ENCODE measurements at regions not wholly inside any gene's neighbourhood (a gene's known extent, or its start where the extent isn't known, plus 50 kb on each side); places are given as distances from the start of the nearest gene placed in this dataset.

DNA sequence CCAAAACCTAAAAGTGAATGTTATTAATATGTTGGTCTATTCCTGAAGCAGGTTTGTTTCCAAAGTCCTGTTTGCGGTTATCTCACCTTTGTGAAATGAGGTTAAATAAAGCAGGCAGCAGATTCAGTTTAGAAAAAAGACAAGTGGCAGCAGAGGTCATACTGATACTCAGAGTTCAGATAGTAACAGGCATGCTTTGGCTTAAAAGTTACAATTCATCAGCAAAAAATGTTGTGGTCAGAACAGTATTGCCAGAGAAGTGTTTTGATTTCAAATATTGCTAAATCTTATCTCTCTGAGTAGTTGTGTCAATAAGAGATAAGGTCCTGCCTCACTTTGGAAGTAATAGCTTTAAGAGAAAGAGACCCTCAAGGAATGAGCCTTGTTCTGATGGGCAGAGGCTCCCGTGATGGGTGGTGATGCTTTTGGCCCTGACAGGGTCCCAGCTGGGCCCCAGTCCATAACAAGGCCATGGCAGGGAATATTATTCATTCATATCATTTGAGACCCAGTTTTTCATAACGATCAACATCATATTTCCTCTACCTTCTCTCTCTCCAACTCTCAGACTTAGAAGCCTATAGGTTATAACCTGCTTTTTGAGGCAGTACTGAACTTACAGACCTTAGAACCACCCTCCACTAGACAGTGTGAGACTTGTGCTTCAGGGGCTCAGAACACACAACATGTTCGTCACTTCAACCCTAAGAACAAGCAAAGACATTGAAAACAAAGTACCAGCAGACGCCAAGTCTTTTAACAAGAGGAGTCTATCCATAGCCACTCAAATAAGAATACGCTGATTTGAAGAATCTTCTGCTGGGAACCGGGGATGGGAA lies 58.5 kb upstream of the AHR start:
- CTCF ChIA-PET = no interaction called here
- DNase-seq (ENCODE audit: low read depth, low spot score) = peak; percentile 7
- POLR2A ChIA-PET = no interaction called here

DNA sequence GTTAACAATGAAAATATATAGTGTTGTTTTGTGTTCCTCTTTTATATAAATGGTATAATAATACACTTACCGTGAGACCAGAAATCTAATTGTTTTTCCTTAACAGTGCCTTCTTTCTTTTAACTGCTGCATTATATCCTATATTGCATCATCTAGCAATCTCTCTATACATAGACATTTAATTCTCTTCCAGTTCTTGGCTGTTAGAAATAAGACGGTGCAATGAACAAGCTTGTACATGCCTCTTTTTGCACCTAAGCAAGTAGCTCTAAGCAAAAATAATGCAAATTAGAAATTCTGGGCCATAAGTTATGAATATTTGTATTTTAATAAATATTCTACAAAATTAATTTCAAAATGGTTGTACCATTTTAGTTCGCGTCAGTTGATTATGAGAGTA lies 55.9 kb upstream of the AHR start:
- Histone ChIP-seq H3K4me2 (ENCODE audit: low read length) (no peak overlapping the region), H3K4me3 (replicated peaks in 1 of 2; ENCODE audit: low read depth in 1 of 2, low read length in 2 of 2) (no peak overlapping the region), H2AFZ (ENCODE audit: low read depth, low read length, poor library complexity, severe bottlenecking) (no peak overlapping the region), H3K9me3 (ENCODE audit: control insufficient read depth in 1 of 2, insufficient read depth in 1 of 2, low read depth in 1 of 2, low read length in 2 of 2) (no peaks in the 10 kb centered on the region), H3K9ac (ENCODE audit: low read length) (no peak overlapping the region), H3K79me2 (ENCODE audit: insufficient read depth, low read length) (no peaks in the 10 kb centered on the region), H3K27me3 (ENCODE audit: insufficient read depth, low read length) (no peaks in the 10 kb centered on the region), H3K27ac (ENCODE audit: low read depth, low read length) (no peak overlapping the region), H4K20me1 (ENCODE audit: insufficient read depth) (no peaks in the 10 kb centered on the region), H3K4me1 (ENCODE audit: control insufficient read depth in 1 of 2, insufficient read depth in 2 of 2, low read length in 2 of 2) (peaks cover 8 to 11% of the 10 kb centered on the region in 2 experiments; a peak in 3 of 4 replicates), H3K9me2 (ENCODE audit: insufficient read depth) (no peaks in the 10 kb centered on the region), H3K36me3 (ENCODE audit: control insufficient read depth in 1 of 2, insufficient read depth in 2 of 2, low read length in 2 of 2) (no peaks in the 10 kb centered on the region)
- no TSS peak for BruUV-seq (replicated peaks)
- ATAC-seq (no peak), DNase-seq (ENCODE audit: low read depth, low spot score) (no peak)
- intact Hi-C loops (cut with micrococcal nuclease) = no loop called here
- ChIA-PET CTCF (no interaction called here), RAD21 (ENCODE audit: low non-redundant PET in 1 of 2, low total read pairs in 2 of 2, uncharacterized antibody in 2 of 2, unreplicated experiment in 2 of 2) (no interaction called here), POLR2A (no interaction called here)
- TF ChIP-seq SRF (IDR thresholded peaks at IDR 0.05; ENCODE audit: low read depth) (no peak), EZH2 (IDR thresholded peaks at IDR 0.05) (no peak), JUND (IDR thresholded peaks at IDR 0.05) (no peak), MAX (IDR thresholded peaks at IDR 0.05) (no peak), SIN3A (IDR thresholded peaks at IDR 0.05; ENCODE audit: low read depth) (no peak), CEBPB (IDR thresholded peaks at IDR 0.05; ENCODE audit: low read depth) (no peak), REST (IDR thresholded peaks at IDR 0.05; ENCODE audit: low read depth) (no peak), EZH2phosphoT487 (IDR thresholded peaks at IDR 0.05; ENCODE audit: borderline replicate concordance) (no peak), YY1 (IDR thresholded peaks at IDR 0.05; ENCODE audit: extremely low read depth, insufficient replicate concordance, low read depth, low read length) (no peak), CBX3 (IDR thresholded peaks at IDR 0.05; ENCODE audit: low read depth) (no peak), POLR2A (IDR thresholded peaks at IDR 0.05; ENCODE audit: borderline replicate concordance, extremely low read depth, insufficient read depth, insufficient read length) (no peak), TCF7L2 (IDR thresholded peaks at IDR 0.05; ENCODE audit: borderline replicate concordance, extremely low read depth, insufficient read depth, insufficient read length) (no peak)

More for the DNA sequence above, 58.5 kb upstream of the AHR start:
- no peak overlapping the region for H3K9ac ChIP-seq (ENCODE audit: low read length)
- TF ChIP-seq EZH2 (IDR thresholded peaks at IDR 0.05) = no peak
- no peak for TF ChIP-seq SP1 (IDR thresholded peaks at IDR 0.05; ENCODE audit: low read depth)
- TF ChIP-seq RAD21 (IDR thresholded peaks at IDR 0.05; ENCODE audit: low read depth) = no peak
- TF ChIP-seq, protein P1, sequence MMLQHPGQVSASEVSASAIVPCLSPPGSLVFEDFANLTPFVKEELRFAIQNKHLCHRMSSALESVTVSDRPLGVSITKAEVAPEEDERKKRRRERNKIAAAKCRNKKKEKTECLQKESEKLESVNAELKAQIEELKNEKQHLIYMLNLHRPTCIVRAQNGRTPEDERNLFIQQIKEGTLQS (IDR thresholded peaks at IDR 0.05) = no peak
- no peak for TF ChIP-seq ZFX (IDR thresholded peaks at IDR 0.05)
- TF ChIP-seq MAX (IDR thresholded peaks at IDR 0.05) = no peak
- no peak for TF ChIP-seq FOSL1 (IDR thresholded peaks at IDR 0.05; ENCODE audit: low read depth)
- no peak for TF ChIP-seq POLR2AphosphoS5 (IDR thresholded peaks at IDR 0.05; ENCODE audit: low read depth, low read length)
- TF ChIP-seq JUND (IDR thresholded peaks at IDR 0.05) = 0 out of 2 replicates have a peak, but pooled peaks have one; percentile 16
- TF ChIP-seq EGR1 (IDR thresholded peaks at IDR 0.05; ENCODE audit: low read depth) = no peak
- 0 out of 2 replicates have a peak, but pooled peaks have one; percentile 35 for TF ChIP-seq CEBPB (IDR thresholded peaks at IDR 0.05; ENCODE audit: low read depth)
- H3K27me3 ChIP-seq (ENCODE audit: insufficient read depth, low read length) = no peaks in the 10 kb centered on the region
- ATAC-seq = peak; percentile 57
- H3K9me3 ChIP-seq (ENCODE audit: control insufficient read depth in 1 of 2, insufficient read depth in 1 of 2, low read depth in 1 of 2, low read length in 2 of 2) = no peaks in the 10 kb centered on the region
- H3K9me2 ChIP-seq (ENCODE audit: insufficient read depth) = no peaks in the 10 kb centered on the region
- intact Hi-C loops (cut with micrococcal nuclease) = no loop called here
- BruUV-seq (replicated peaks) = no TSS peak
- RAD21 ChIA-PET (ENCODE audit: low non-redundant PET in 1 of 2, low total read pairs in 2 of 2, uncharacterized antibody in 2 of 2, unreplicated experiment in 2 of 2) = no interaction called here
- no peaks in the 10 kb centered on the region for H4K20me1 ChIP-seq (ENCODE audit: insufficient read depth)
- peak overlapping the region; percentile 58 for H2AFZ ChIP-seq (ENCODE audit: low read depth, low read length, poor library complexity, severe bottlenecking)
- H3K36me3 ChIP-seq (ENCODE audit: control insufficient read depth in 1 of 2, insufficient read depth in 2 of 2, low read length in 2 of 2) = no peaks in the 10 kb centered on the region
- H3K27ac ChIP-seq (ENCODE audit: low read depth, low read length) = no peak overlapping the region
- no peaks in the 10 kb centered on the region for H3K79me2 ChIP-seq (ENCODE audit: insufficient read depth, low read length)
- H3K4me2 ChIP-seq (ENCODE audit: low read length) = peak overlapping the region; percentile 15; the same call in 1 of the 2 replicates
- peaks cover 12 to 16% of the 10 kb centered on the region in 2 experiments for H3K4me1 ChIP-seq (ENCODE audit: control insufficient read depth in 1 of 2, insufficient read depth in 2 of 2, low read length in 2 of 2)
- H3K4me3 ChIP-seq (replicated peaks in 1 of 2; ENCODE audit: low read depth in 1 of 2, low read length in 2 of 2) = no peak overlapping the region

Measured in HCT116 (cell line).